Renal pelvis (tissue), 1 donor: ENCODE measurements at regions not wholly inside any gene's neighbourhood (a gene's known extent, or its start where the extent isn't known, plus 50 kb on each side); places are given as distances from the start of the nearest gene placed in this dataset.

Experiments
- DNase-seq: peaks from one replicate; pipeline ENCODE4 v3.0.0-alpha.2; 2013

DNA sequence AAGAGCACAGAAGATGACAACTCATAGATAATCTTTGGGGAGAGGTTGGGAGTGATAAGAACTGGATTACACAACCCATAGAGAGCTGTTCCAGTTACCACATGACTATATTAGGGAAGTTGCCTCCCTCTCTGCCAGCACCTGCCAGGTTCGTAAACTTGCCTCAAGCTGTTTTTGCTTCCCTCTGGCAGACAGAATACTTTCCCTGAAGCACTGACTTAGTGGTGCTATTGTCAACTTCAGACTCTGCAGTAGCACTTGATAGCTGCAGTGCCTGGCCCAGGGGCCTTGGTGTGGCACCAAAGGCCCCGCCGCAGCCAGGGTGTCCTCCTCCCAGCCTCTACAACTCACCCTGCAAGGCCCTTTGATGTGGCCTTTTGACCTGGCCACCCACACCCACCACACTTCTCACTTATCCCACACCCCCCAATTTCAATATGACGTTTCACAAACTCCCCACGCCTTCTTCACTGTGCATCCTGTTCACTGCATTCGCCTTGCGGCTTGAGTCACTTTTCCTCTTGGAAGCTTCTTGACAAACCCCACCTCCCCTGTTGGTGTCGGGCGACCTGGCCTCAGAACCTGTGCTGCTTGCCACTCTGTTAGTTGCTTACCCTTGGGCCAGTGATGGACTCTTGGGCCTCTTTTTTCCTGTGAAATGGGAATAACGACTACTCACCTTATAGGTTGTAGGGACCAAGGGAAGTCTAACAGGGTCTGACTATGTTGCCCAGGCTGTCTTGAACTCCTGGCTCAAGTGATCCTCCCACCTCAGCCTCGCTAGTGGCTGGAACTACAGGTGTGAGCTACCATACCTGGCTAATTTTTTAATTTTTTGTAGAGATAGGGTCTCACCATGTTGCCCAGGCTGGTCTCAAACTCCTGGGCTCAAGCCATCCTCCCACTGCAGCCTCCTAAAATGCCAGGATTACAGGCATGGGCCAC lies 50.2 kb upstream of the PODXL start:
- DNase-seq: no peak
